22Rv1 (cell line): ENCODE measurements at regions not wholly inside any gene's neighbourhood (a gene's known extent, or its start where the extent isn't known, plus 50 kb on each side); places are given as distances from the start of the nearest gene placed in this dataset.

Experiments
- H3K27ac ChIP-seq: fragments of 450-650 bp; 2 replicates; pipeline ENCODE4 v1.5.1; 2017
- ZFX ChIP-seq: fragments of 450-650 bp; IDR thresholded peaks from 2 replicates; pipeline ENCODE4 v1.6.1; 2017; ENCODE audit warnings: antibody characterized with exemption, borderline replicate concordance
- TF ChIP-seq, protein P1 (sequence below): fragments of 450-650 bp; IDR thresholded peaks from 2 replicates; pipeline ENCODE4 v1.5.1; 2017; ENCODE audit warnings: mild to moderate bottlenecking

DNA sequence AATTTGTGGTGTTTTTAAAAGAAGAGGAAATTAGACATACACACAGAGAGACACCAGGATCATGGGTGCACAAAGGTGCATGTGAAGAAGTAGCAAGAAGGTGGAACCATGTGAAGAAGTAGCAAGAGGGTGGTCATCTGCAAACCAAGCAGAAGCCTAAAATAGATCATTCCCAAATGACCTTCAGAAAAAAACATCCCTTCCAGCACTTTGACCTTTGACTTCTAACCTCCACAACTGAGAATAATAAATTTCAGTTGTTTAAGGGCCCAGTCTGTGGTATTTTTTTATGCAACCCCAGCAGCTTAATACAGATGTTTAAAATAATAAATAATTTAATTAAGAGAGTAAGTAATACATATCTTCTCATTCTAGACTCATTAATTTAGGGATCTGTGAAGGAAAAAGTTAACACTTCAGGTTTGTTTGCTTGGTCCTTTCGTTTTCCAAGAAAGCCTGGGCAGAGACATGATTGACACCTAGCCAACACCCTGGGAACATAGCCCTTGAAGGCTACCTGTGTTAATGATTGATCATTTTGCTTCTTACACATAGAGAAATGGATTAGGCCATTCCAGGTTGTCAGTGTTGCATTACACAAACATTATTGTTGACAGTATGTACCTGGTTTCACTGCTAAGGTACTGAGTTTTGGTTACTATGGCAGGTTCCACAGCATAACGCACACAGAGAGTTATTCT lies 1331.2 kb upstream of the GBE1 start:
- H3K27ac ChIP-seq, result no peak overlapping the region
- TF ChIP-seq ZFX, result no peak
- TF ChIP-seq, protein P1, sequence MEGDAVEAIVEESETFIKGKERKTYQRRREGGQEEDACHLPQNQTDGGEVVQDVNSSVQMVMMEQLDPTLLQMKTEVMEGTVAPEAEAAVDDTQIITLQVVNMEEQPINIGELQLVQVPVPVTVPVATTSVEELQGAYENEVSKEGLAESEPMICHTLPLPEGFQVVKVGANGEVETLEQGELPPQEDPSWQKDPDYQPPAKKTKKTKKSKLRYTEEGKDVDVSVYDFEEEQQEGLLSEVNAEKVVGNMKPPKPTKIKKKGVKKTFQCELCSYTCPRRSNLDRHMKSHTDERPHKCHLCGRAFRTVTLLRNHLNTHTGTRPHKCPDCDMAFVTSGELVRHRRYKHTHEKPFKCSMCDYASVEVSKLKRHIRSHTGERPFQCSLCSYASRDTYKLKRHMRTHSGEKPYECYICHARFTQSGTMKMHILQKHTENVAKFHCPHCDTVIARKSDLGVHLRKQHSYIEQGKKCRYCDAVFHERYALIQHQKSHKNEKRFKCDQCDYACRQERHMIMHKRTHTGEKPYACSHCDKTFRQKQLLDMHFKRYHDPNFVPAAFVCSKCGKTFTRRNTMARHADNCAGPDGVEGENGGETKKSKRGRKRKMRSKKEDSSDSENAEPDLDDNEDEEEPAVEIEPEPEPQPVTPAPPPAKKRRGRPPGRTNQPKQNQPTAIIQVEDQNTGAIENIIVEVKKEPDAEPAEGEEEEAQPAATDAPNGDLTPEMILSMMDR, result no peak

DNA sequence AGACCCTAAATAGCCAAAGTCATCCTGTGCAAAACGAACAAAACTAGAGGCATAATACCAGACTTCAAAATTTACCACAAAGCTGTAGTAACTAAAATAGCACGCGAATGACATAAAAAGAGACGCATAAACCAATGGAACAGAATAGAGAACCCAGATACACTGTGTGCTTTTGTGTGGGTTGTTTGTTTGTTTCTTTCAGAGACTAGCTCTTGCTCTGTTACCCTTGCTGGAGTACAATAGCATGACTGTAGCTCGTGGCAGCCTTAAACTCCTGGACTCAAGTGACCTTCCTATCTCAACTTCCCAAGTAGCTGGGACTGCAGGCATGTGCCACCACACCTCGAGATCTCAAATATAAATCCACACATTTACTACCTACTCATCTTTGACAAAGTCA lies 1314.6 kb upstream of the GBE1 start:
- H3K27ac ChIP-seq, result no peak overlapping the region
- TF ChIP-seq, protein P1, result no peak
- no peak for TF ChIP-seq ZFX

DNA sequence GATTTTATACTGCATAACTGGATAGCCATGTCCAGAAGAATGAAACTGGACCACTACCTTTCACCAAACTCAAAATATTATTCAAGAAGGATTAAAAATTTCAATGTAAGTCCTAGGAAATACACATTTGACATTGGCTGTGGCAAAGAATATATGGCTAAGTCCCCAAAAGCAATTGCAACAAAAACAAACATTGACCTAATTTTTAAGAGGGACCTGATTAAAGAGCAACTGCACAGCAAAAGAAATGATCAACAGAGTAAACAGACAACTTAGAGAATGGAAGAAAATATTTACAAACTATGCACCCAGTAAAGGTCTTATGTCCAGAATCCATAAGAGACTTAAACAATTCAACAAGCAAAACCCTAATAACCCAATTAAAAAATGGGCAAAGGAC lies 1313.0 kb upstream of the GBE1 start:
- no peak overlapping the region for H3K27ac ChIP-seq
- TF ChIP-seq ZFX, result no peak
- TF ChIP-seq, protein P1, result no peak

DNA sequence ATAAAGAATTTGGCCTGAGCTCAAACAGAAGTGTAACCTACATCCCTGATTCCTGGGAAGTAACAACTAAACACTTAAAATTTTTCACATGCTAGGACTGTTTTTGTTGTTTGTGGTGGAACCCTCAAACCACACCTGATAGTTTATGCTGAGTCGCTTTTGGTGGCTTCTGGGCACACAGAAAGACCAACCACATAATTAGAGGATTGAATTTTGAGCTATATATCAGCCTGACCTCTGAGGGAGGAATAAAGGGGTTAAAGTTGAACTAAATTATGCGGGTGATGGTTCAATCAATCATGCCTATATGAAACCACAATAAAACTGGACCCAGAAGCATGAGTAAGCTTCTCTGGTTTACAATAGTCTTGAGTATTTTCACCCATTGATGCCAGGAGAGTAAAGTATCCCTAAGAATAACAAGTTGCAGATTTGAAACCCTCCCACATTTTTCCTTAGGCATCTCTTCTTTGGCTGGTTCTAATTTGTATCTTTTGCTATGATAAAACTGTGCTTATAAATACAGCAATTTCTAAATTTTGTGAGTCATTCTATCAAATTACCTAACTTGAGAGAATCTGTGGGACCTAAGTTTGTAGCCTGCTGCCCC lies 1304.5 kb upstream of the GBE1 start:
- TF ChIP-seq, protein P1, result no peak

DNA sequence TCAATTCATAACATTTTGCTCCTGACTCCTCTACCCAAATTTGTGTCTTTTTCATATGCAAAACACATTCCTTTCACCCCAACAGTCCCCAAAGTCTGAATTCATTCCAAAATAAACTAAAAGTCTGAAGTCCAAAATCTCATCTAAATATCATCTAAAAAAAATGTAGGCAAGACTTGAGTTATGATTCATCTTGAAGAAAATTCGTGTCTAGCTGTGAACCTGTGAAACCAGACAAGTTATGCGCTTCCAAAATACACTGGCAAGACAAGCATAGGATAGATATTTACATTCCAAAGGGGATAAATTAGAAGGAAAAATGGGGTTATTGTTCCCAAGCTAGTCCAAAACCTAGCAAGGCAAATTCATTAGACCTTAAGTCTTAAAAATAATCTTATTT lies 1302.0 kb upstream of the GBE1 start:
- no peak overlapping the region for H3K27ac ChIP-seq
- no peak for TF ChIP-seq ZFX
- TF ChIP-seq, protein P1, result no peak

More for the DNA sequence above, 1304.5 kb upstream of the GBE1 start:
- H3K27ac ChIP-seq, result no peak overlapping the region

DNA sequence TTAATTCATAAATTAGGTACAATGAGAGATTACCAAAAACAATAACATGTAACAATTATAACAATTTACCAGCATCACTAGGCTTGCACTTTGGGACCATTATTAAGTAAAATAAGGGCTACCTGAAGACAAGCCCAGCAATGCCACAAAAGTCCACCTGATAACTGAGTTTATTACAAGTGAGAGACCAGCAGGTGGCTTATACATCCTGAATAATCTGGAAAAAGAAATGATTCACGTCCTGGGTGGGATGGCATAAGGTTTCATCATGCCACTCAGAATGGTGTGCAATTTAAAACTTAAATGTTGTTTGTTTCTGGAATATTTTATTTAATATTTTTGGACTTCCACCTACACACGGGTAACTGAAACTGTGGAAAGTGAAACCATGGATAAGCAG lies 1287.1 kb upstream of the GBE1 start:
- no peak overlapping the region for H3K27ac ChIP-seq
- no peak for TF ChIP-seq ZFX
- TF ChIP-seq, protein P1, result no peak

DNA sequence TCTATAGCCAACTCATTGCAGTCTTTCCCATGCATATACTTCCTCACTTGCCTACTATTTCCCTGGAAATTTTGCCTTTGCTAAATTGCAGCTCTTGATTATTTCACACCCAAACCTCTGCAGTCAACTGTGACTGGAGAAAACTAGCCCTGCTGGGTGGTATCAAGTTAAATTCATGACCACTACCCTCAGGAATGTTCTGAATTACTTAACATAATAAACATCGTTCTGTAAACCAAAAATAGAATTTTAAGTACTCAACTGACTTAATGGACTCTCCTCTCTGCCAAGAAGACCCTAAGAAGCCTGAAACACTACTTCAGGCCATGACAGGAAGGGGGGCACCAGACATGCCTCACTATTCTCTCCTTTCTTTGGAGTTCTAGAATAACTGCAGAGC lies 1278.0 kb upstream of the GBE1 start:
- no peak for TF ChIP-seq ZFX
- TF ChIP-seq, protein P1, result no peak
- H3K27ac ChIP-seq, result no peak overlapping the region
